K562 (cell line): ENCODE measurements at regions not wholly inside any gene's neighbourhood (a gene's known extent, or its start where the extent isn't known, plus 50 kb on each side); places are given as distances from the start of the nearest gene placed in this dataset.

Source experiments
- BRCA1 ChIP-seq, 2 experiments: fragments of 450-650 bp in 1 of 2; sonication (generic) in 1 of 2; formaldehyde crosslinking in 1 of 2; IDR thresholded peaks; 2 replicates each; pipeline versions ENCODE4 v1.5.0 to v1.6.1; 2017 to 2020; ENCODE audit warnings: mild to moderate bottlenecking in 1 of 2, missing genetic modification reagents in 1 of 2
- EP300 ChIP-seq: IDR thresholded peaks from 2 replicates; pipeline ENCODE4 v1.6.1; 2012; ENCODE audit warnings: low read length, improper control_type of control experiment
- ZBED1 ChIP-seq: IDR thresholded peaks from 2 replicates; pipeline ENCODE4 v1.6.1; 2014
- ZNF224 ChIP-seq: sonication (generic); formaldehyde crosslinking; IDR thresholded peaks from 2 replicates; pipeline ENCODE4 v1.8.0; 2022; ENCODE audit warnings: mild to moderate bottlenecking, missing genetic modification reagents
- ZNF584 ChIP-seq: fragments of 200-800 bp; sonication (Bioruptor generic); IDR thresholded peaks from 2 replicates; pipeline ENCODE4 v1.6.1; 2016; ENCODE audit warnings: low read depth, mild to moderate bottlenecking, missing genetic modification characterization, missing compliant biosample characterization
- TF ChIP-seq, protein P1 (sequence below): sonication (generic); formaldehyde crosslinking; IDR thresholded peaks from 2 replicates; pipeline ENCODE4 v1.8.0; 2022; ENCODE audit warnings: mild to moderate bottlenecking, missing genetic modification reagents, borderline replicate concordance

DNA sequence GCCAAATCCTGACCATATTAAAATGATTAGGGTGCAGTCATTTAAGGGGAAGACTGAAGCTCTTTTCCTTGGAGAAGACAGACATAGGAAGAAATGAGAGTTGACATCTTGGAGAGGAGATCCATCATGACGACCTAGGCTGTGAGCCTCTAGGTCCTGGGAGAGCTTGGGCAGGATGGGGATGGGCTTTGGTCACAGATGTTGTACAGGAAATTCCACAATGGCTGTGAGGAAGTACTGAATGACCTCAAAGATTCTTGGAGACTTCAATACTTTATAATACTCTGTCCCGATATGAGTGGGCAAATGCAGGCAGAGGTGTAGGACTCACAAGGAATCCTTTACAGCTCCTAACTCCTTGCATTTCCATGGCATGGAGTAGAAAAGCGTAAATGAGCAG lies 204.9 kb upstream of the FRMD6 start:
- TF ChIP-seq ZNF224 (CRISPR knock-in tag) (no peak), ZBED1 (no peak), BRCA1 (IDR thresholded peaks at IDR 0.05) (no peak), BRCA1 (CRISPR knock-in tag; IDR thresholded peaks at IDR 0.05) (no peak), ZNF584 (CRISPR knock-in tag) (no peak), EP300 (no peak)
- TF ChIP-seq, protein P1, sequence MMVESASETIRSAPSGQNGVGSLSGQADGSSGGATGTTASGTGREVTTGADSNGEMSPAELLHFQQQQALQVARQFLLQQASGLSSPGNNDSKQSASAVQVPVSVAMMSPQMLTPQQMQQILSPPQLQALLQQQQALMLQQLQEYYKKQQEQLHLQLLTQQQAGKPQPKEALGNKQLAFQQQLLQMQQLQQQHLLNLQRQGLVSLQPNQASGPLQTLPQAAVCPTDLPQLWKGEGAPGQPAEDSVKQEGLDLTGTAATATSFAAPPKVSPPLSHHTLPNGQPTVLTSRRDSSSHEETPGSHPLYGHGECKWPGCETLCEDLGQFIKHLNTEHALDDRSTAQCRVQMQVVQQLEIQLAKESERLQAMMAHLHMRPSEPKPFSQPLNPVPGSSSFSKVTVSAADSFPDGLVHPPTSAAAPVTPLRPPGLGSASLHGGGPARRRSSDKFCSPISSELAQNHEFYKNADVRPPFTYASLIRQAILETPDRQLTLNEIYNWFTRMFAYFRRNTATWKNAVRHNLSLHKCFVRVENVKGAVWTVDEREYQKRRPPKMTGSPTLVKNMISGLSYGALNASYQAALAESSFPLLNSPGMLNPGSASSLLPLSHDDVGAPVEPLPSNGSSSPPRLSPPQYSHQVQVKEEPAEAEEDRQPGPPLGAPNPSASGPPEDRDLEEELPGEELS (CRISPR knock-in tag): no peak
